ENCODE measurements at regions not wholly inside any gene's neighbourhood (a gene's known extent, or its start where the extent isn't known, plus 50 kb on each side); places are given as distances from the start of the nearest gene placed in this dataset.

- TF ChIP-seq CTCF (IDR thresholded peaks at IDR 0.05; ENCODE audit: borderline replicate concordance, extremely low read depth, insufficient read depth): no peak
- H3K27me3 ChIP-seq (ENCODE audit: control insufficient read depth, insufficient read depth, low read length): no peaks in the 10 kb centered on the region
- no peak overlapping the region for H3K4me3 ChIP-seq (ENCODE audit: low read length in 3 of 3)
- peaks cover 0 to 6% (median 0%) of the 10 kb centered on the region in 3 donors for H3K9me3 ChIP-seq (ENCODE audit: control insufficient read depth in 2 of 3, insufficient read depth in 1 of 3, low read length in 3 of 3)
- no peak overlapping the region for H3K27ac ChIP-seq (ENCODE audit: low read depth in 2 of 2, low read length in 2 of 2)
- peaks cover 0 to 7% (median 4%) of the 10 kb centered on the region in 3 donors for H3K4me1 ChIP-seq (ENCODE audit: control insufficient read depth in 2 of 3, insufficient read depth in 2 of 3, low read depth in 1 of 3, low read length in 3 of 3)
- H3K9ac ChIP-seq (ENCODE audit: low read length in 3 of 3): no peak overlapping the region
- peak; percentile 69 for FAIRE-seq
- DNase-seq: no peak
- intact Hi-C loops (cut with DNase I): no loop called here
- H3K36me3 ChIP-seq (ENCODE audit: control insufficient read depth in 2 of 3, insufficient read depth in 3 of 3, low read length in 3 of 3): no peaks in the 10 kb centered on the region
These were observed 79.9 kb upstream of the DLX2 start for GRCh38 chr2:172182624-172183023.

- no peak overlapping the region for H3K27ac ChIP-seq (ENCODE audit: low read depth in 2 of 2, low read length in 2 of 2)
- no peak overlapping the region for H3K9ac ChIP-seq (ENCODE audit: low read length in 3 of 3)
- H3K27me3 ChIP-seq (ENCODE audit: control insufficient read depth, insufficient read depth, low read length): no peaks in the 10 kb centered on the region
- H3K9me3 ChIP-seq (ENCODE audit: control insufficient read depth in 2 of 3, insufficient read depth in 1 of 3, low read length in 3 of 3): peaks cover 0 to 17% (median 0%) of the 10 kb centered on the region in 3 donors
- DNase-seq (no peak), FAIRE-seq (no peak)
- no peaks in the 10 kb centered on the region for H3K36me3 ChIP-seq (ENCODE audit: control insufficient read depth in 2 of 3, insufficient read depth in 3 of 3, low read length in 3 of 3)
- H3K4me3 ChIP-seq (ENCODE audit: low read length in 3 of 3): no peak overlapping the region
- TF ChIP-seq CTCF (IDR thresholded peaks at IDR 0.05; ENCODE audit: borderline replicate concordance, extremely low read depth, insufficient read depth): no peak
- H3K4me1 ChIP-seq (ENCODE audit: control insufficient read depth in 2 of 3, insufficient read depth in 2 of 3, low read depth in 1 of 3, low read length in 3 of 3): no peaks in the 10 kb centered on the region
- intact Hi-C loops (cut with DNase I): no loop called here
These were observed 90.8 kb upstream of the DLX2 start for GRCh38 chr2:172193331-172194089.

GRCh38 chr2:172195836-172196376 lies 93.2 kb upstream of the DLX2 start:
- TF ChIP-seq CTCF (IDR thresholded peaks at IDR 0.05; ENCODE audit: borderline replicate concordance, extremely low read depth, insufficient read depth): no peak
- H3K9ac ChIP-seq (ENCODE audit: low read length in 3 of 3): no peak overlapping the region
- no peaks in the 10 kb centered on the region for H3K27me3 ChIP-seq (ENCODE audit: control insufficient read depth, insufficient read depth, low read length)
- no peaks in the 10 kb centered on the region for H3K36me3 ChIP-seq (ENCODE audit: control insufficient read depth in 2 of 3, insufficient read depth in 3 of 3, low read length in 3 of 3)
- H3K27ac ChIP-seq (ENCODE audit: low read depth in 2 of 2, low read length in 2 of 2): no peak overlapping the region
- peaks cover 0 to 25% (median 7%) of the 10 kb centered on the region in 3 donors for H3K9me3 ChIP-seq (ENCODE audit: control insufficient read depth in 2 of 3, insufficient read depth in 1 of 3, low read length in 3 of 3)
- no peak for FAIRE-seq
- H3K4me3 ChIP-seq (ENCODE audit: low read length in 3 of 3): no peak overlapping the region
- intact Hi-C loops (cut with DNase I): no loop called here
- no peak for DNase-seq
- H3K4me1 ChIP-seq (ENCODE audit: control insufficient read depth in 2 of 3, insufficient read depth in 2 of 3, low read depth in 1 of 3, low read length in 3 of 3): no peaks in the 10 kb centered on the region
